ENCODE measurements at regions not wholly inside any gene's neighbourhood (a gene's known extent, or its start where the extent isn't known, plus 50 kb on each side); places are given as distances from the start of the nearest gene placed in this dataset.

GRCh38 chr6:126153661-126154060 lies 167.3 kb downstream of the TRMT11 start:
- Mint-ChIP-seq H3K4me1 (ENCODE audit: low read depth) (no peaks in the 10 kb centered on the region), H3K36me3 (ENCODE audit: low read depth) (no peaks in the 10 kb centered on the region), H3K4me3 (no peak overlapping the region), H3K9me3 (no peaks in the 10 kb centered on the region), H3K27me3 (ENCODE audit: low read depth) (no peaks in the 10 kb centered on the region), H3K27ac (no peak overlapping the region)
- CTCF ChIA-PET = no interaction called here
- DNase-seq = no peak
- intact Hi-C loops (cut with micrococcal nuclease) = no loop called here

GRCh38 chr6:126156973-126157372 lies 170.6 kb downstream of the TRMT11 start:
- CTCF ChIA-PET = no interaction called here
- peaks cover 2% of the 10 kb centered on the region for H3K9me3 Mint-ChIP-seq
- intact Hi-C loops (cut with micrococcal nuclease) = no loop called here

DNA sequence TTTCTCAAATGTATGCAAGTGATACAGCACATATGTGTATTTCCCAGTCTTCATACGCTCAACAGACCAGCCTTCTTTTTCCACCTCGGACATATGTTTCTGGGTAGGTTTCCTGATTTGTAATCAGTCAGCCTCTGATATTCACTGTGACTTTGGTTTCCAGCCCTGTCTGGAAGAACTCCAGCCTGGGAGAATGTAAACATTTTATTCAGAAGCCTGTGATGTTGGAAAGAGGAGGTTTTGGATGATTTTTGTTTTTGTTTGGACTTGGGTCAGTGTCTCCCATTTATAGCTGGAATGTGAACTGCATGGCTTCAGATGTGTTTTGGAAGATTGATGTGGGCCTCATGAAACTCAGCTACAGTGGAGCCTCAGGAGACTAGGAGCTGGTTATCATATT lies 172.2 kb upstream of the CENPW start:
- no peaks in the 10 kb centered on the region for H3K27me3 Mint-ChIP-seq (ENCODE audit: low read depth)
- no peak overlapping the region for H3K27ac Mint-ChIP-seq
- CTCF ChIA-PET = interaction anchor here (0.6 to 1.2 kb wide), 2 partner anchors 8 to 215 kb away, joined by 3 to 4 read pairs; no protein-coding TSS in a partner anchor
- H3K9me3 Mint-ChIP-seq = peaks cover 11% of the 10 kb centered on the region
- H3K36me3 Mint-ChIP-seq (ENCODE audit: low read depth) = peaks cover 11% of the 10 kb centered on the region
- no peak for DNase-seq
- H3K4me1 Mint-ChIP-seq (ENCODE audit: low read depth) = peaks cover 4% of the 10 kb centered on the region
- intact Hi-C loops (cut with micrococcal nuclease) = no loop called here
- no peak overlapping the region for H3K4me3 Mint-ChIP-seq

More at GRCh38 chr6:126156973-126157372, 170.6 kb downstream of the TRMT11 start:
- Mint-ChIP-seq H3K36me3 (ENCODE audit: low read depth) (peaks cover 6% of the 10 kb centered on the region), H3K4me3 (no peak overlapping the region), H3K4me1 (ENCODE audit: low read depth) (no peaks in the 10 kb centered on the region), H3K27me3 (ENCODE audit: low read depth) (no peaks in the 10 kb centered on the region), H3K27ac (no peak overlapping the region)
- DNase-seq = no peak

- Mint-ChIP-seq H3K27ac (no peak overlapping the region), H3K4me3 (no peak overlapping the region), H3K4me1 (ENCODE audit: low read depth) (peaks cover 4% of the 10 kb centered on the region), H3K36me3 (ENCODE audit: low read depth) (no peaks in the 10 kb centered on the region), H3K9me3 (no peaks in the 10 kb centered on the region), H3K27me3 (ENCODE audit: low read depth) (no peaks in the 10 kb centered on the region)
- no peak for DNase-seq
- CTCF ChIA-PET = interaction anchor here (1.3 to 1.7 kb wide), 3 partner anchors 20 to 178 kb away, joined by 3 to 4 read pairs (median 3); no protein-coding TSS in a partner anchor
- intact Hi-C loops (cut with micrococcal nuclease) = no loop called here
Measured at GRCh38 chr6:126170433-126170832, 169.5 kb upstream of the CENPW start.

GRCh38 chr6:126170978-126171382 lies 168.9 kb upstream of the CENPW start:
- Mint-ChIP-seq H3K9me3 (no peaks in the 10 kb centered on the region), H3K27ac (no peak overlapping the region), H3K4me3 (no peak overlapping the region), H3K36me3 (ENCODE audit: low read depth) (no peaks in the 10 kb centered on the region), H3K27me3 (ENCODE audit: low read depth) (no peaks in the 10 kb centered on the region), H3K4me1 (ENCODE audit: low read depth) (peaks cover 4% of the 10 kb centered on the region)
- DNase-seq = peak; percentile 39
- CTCF ChIA-PET = interaction anchor here (1.3 to 1.7 kb wide), 3 partner anchors 20 to 179 kb away, joined by 3 to 4 read pairs (median 3); no protein-coding TSS in a partner anchor
- intact Hi-C loops (cut with micrococcal nuclease) = loop anchor here (1.0 kb wide), 2 partner anchors 175 to 860 kb away; no protein-coding TSS in a partner anchor

DNA sequence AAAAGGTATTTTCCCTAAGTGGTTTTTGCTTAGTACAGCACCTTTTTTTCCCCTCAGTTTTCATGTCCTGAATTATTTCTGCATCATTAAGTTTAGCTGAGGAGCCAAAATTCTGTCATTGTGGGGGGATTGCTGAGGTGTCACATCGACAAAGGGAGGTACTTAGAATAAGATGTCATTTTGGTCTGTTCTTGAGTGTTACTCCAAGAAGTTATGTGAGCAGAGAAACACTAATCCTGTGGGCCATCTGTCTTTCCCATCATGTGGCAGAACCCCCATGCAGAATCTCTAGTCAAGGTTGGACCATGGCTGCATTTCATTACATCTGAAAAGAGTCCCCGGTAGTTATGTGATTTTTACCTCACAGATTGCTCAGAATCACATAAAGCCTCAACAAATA lies 167.8 kb upstream of the CENPW start:
- H3K4me1 Mint-ChIP-seq (ENCODE audit: low read depth) = peaks cover 4% of the 10 kb centered on the region
- DNase-seq = no peak
- no peak overlapping the region for H3K4me3 Mint-ChIP-seq
- no peaks in the 10 kb centered on the region for H3K36me3 Mint-ChIP-seq (ENCODE audit: low read depth)
- H3K27ac Mint-ChIP-seq = no peak overlapping the region
- no peaks in the 10 kb centered on the region for H3K27me3 Mint-ChIP-seq (ENCODE audit: low read depth)
- H3K9me3 Mint-ChIP-seq = no peaks in the 10 kb centered on the region
- intact Hi-C loops (cut with micrococcal nuclease) = no loop called here
- CTCF ChIA-PET = no interaction called here

DNA sequence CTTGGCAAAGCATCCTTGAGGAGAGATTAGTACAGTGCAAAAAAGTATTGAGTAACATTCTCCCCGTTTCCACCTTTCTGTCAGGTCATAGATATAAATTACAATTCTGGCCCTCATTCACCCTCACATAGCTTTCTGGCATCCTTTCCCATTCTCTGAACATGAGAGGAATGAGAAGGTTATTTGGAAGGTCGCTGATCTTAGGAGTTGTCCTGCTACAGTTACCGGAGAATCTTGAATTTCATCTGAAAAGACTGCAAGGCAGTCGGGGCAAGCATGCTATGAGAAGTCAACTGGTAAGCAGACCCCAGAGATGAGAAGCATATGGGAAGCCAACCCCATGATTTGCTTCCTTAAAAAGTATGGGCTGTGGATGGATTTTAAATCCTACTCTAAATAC lies 166.7 kb upstream of the CENPW start:
- Mint-ChIP-seq H3K36me3 (ENCODE audit: low read depth) (no peaks in the 10 kb centered on the region), H3K27ac (no peak overlapping the region), H3K9me3 (no peaks in the 10 kb centered on the region), H3K4me3 (no peak overlapping the region), H3K27me3 (ENCODE audit: low read depth) (no peaks in the 10 kb centered on the region), H3K4me1 (ENCODE audit: low read depth) (peaks cover 4% of the 10 kb centered on the region)
- no peak for DNase-seq
- intact Hi-C loops (cut with micrococcal nuclease) = no loop called here
- CTCF ChIA-PET = interaction anchor here (0.6 kb wide), 1 partner anchor 250 kb away, joined by 3 read pairs; no protein-coding TSS in a partner anchor

DNA sequence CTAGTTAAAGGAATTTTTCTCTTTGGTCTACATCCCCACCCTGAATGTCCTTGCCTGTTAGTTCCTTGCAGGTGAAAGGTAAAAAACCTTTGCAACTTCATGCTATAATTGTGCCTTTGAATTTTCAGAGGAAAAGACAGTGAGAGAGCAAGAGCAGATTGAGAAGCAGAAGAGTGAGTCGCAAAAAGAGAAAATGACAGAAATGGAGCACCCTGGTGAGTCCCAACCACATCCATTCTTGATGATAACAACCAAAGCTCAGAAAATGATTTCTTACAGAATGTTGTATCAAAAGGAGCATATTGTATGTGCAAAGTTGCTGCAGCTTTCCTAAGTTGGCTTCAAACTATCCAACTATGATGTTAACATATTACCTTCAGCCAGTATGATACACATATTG lies 165.2 kb upstream of the CENPW start:
- intact Hi-C loops (cut with micrococcal nuclease) = no loop called here
- H3K9me3 Mint-ChIP-seq = no peaks in the 10 kb centered on the region
- DNase-seq = no peak
- H3K4me1 Mint-ChIP-seq (ENCODE audit: low read depth) = peaks cover 4% of the 10 kb centered on the region
- no peak overlapping the region for H3K27ac Mint-ChIP-seq
- H3K4me3 Mint-ChIP-seq = no peak overlapping the region
- H3K27me3 Mint-ChIP-seq (ENCODE audit: low read depth) = no peaks in the 10 kb centered on the region
- peaks cover 2% of the 10 kb centered on the region for H3K36me3 Mint-ChIP-seq (ENCODE audit: low read depth)
- CTCF ChIA-PET = interaction anchor here (1.0 kb wide), 1 partner anchor 9 kb away, joined by 3 read pairs; no protein-coding TSS in a partner anchor

DNA sequence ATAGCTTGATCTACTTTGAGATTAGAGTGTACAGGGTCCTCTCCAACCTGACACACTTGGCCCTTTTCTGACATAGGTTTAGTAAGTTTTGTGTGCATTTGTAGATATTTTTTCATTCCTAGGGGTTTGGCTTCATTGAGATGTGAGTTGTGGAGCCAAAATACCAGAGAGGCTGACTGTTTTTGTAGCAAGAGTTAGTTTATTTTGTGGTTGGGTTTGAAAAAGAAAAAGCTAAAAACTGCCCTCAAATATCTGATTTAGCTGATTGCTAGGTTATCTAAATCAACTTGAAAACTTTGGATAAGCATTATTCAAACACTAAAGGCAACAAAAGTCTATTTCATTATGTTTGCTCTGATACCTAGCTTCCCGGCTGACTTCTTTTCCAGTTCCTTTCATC lies 164.7 kb upstream of the CENPW start:
- CTCF ChIA-PET = interaction anchor here (0.8 to 1.0 kb wide), 2 partner anchors 10 to 23 kb away, joined by 3 read pairs; no protein-coding TSS in a partner anchor
- Mint-ChIP-seq H3K27ac (no peak overlapping the region), H3K4me1 (ENCODE audit: low read depth) (peaks cover 5% of the 10 kb centered on the region), H3K27me3 (ENCODE audit: low read depth) (no peaks in the 10 kb centered on the region), H3K4me3 (no peak overlapping the region), H3K36me3 (ENCODE audit: low read depth) (peaks cover 2% of the 10 kb centered on the region), H3K9me3 (no peaks in the 10 kb centered on the region)
- DNase-seq = no peak
- intact Hi-C loops (cut with micrococcal nuclease) = no loop called here

DNA sequence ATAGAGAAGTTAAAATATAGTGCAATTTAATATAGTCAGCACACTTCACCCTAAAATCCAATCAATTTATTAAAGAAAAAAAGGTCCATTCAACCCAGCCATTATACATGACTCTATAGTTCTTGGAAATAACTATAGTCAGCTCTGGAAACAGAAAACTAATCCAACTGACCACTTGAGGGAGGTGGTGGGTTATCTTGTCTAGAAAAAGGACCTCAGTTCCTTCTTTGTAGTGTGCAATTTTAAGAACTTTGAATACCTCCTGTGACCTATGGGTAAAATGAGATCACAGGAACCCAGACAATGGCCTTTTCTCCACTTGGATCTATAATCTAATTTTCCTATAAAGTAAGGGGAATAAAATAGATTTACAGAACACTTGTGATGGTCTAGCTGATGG lies 163.6 kb upstream of the CENPW start:
- H3K27ac Mint-ChIP-seq = no peak overlapping the region
- intact Hi-C loops (cut with micrococcal nuclease) = loop anchor here (1.0 kb wide), 1 partner anchor 945 kb away; no protein-coding TSS in a partner anchor
- no peaks in the 10 kb centered on the region for H3K9me3 Mint-ChIP-seq
- H3K4me1 Mint-ChIP-seq (ENCODE audit: low read depth) = peaks cover 2% of the 10 kb centered on the region
- CTCF ChIA-PET = interaction anchor here (0.6 kb wide), 1 partner anchor 101 kb away, joined by 3 read pairs; no protein-coding TSS in a partner anchor
- no peak overlapping the region for H3K4me3 Mint-ChIP-seq
- peaks cover 2% of the 10 kb centered on the region for H3K36me3 Mint-ChIP-seq (ENCODE audit: low read depth)
- no peak for DNase-seq
- no peaks in the 10 kb centered on the region for H3K27me3 Mint-ChIP-seq (ENCODE audit: low read depth)

DNA sequence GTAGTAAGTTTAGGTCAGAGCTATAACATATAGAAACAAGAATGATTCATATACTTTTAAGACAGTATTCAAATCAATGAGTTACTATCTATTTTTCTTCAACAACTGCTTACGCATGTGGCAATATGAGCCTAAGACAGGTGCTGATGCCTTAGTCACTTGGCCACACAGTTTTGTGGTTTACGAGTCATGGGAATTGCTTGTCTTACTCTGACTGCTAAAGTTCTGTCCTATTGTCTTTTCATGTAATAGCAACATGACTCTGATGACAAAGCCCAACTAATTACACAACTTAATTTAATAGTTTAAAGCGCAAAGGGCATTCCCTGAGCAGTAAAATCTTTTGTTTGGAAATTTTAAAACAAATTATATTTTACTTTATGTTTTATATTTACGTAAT lies 159.3 kb upstream of the CENPW start:
- peaks cover 8% of the 10 kb centered on the region for H3K4me1 Mint-ChIP-seq (ENCODE audit: low read depth)
- CTCF ChIA-PET = no interaction called here
- intact Hi-C loops (cut with micrococcal nuclease) = loop anchor here (1.0 to 10.0 kb wide), 6 partner anchors 160 to 1304 kb away; partner anchors contain the start of genes CENPW and TRMT11
- H3K27me3 Mint-ChIP-seq (ENCODE audit: low read depth) = no peaks in the 10 kb centered on the region
- H3K36me3 Mint-ChIP-seq (ENCODE audit: low read depth) = peaks cover 2% of the 10 kb centered on the region
- no peaks in the 10 kb centered on the region for H3K9me3 Mint-ChIP-seq
- DNase-seq = peak; percentile 77
- H3K4me3 Mint-ChIP-seq = no peak overlapping the region
- H3K27ac Mint-ChIP-seq = no peak overlapping the region

DNA sequence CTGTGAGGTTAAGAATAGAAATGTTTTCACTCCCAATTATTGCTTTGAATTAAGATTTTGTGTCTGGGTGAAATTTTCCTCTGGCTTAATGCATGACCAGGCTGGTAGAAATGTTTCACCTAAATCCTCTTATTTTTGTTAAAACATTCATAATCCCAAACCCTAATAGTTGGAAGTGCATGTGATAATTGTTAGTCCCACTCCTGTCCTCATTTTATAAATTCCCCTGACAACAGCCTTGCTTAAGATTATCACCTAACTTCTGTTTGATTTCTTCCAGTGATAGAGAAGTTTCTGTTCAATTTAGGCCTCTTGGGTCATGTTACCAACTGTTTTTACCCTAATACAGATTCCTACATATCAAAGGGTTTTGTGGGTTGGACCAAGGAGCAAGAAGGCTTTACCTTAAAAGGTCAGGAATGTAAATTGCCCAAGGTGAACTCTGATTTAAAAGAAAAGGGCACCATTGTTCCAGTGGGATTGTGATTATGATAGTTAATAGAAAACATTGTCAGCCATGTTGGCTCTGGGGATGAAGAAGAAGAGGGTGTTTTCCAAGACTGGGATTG lies 158.7 kb upstream of the CENPW start:
- no peaks in the 10 kb centered on the region for H3K9me3 Mint-ChIP-seq
- CTCF ChIA-PET = no interaction called here
- H3K27me3 Mint-ChIP-seq (ENCODE audit: low read depth) = no peaks in the 10 kb centered on the region
- H3K4me1 Mint-ChIP-seq (ENCODE audit: low read depth) = peaks cover 8% of the 10 kb centered on the region
- no peak for DNase-seq
- H3K27ac Mint-ChIP-seq = no peak overlapping the region
- H3K36me3 Mint-ChIP-seq (ENCODE audit: low read depth) = peaks cover 2% of the 10 kb centered on the region
- intact Hi-C loops (cut with micrococcal nuclease) = loop anchor here (2.0 to 10.0 kb wide), 3 partner anchors 160 to 1244 kb away; partner anchors contain the start of genes CENPW and TRMT11
- no peak overlapping the region for H3K4me3 Mint-ChIP-seq

- H3K9me3 Mint-ChIP-seq = no peaks in the 10 kb centered on the region
- CTCF ChIA-PET = no interaction called here
- peaks cover 8% of the 10 kb centered on the region for H3K4me1 Mint-ChIP-seq (ENCODE audit: low read depth)
- H3K36me3 Mint-ChIP-seq (ENCODE audit: low read depth) = peaks cover 2% of the 10 kb centered on the region
- no peaks in the 10 kb centered on the region for H3K27me3 Mint-ChIP-seq (ENCODE audit: low read depth)
- DNase-seq = no peak
- intact Hi-C loops (cut with micrococcal nuclease) = loop anchor here (2.0 to 10.0 kb wide), 3 partner anchors 159 to 1243 kb away; partner anchors contain the start of genes CENPW and TRMT11
- H3K27ac Mint-ChIP-seq = no peak overlapping the region
- no peak overlapping the region for H3K4me3 Mint-ChIP-seq
Measured at GRCh38 chr6:126181890-126182289, 158.0 kb upstream of the CENPW start.

Measured in activated naive CD4-positive, alpha-beta T cell treated with anti-CD3 and anti-CD28 coated beads for 36 hours (primary cell).